ENCODE measurements at regions not wholly inside any gene's neighbourhood (a gene's known extent, or its start where the extent isn't known, plus 50 kb on each side); places are given as distances from the start of the nearest gene placed in this dataset.

DNA sequence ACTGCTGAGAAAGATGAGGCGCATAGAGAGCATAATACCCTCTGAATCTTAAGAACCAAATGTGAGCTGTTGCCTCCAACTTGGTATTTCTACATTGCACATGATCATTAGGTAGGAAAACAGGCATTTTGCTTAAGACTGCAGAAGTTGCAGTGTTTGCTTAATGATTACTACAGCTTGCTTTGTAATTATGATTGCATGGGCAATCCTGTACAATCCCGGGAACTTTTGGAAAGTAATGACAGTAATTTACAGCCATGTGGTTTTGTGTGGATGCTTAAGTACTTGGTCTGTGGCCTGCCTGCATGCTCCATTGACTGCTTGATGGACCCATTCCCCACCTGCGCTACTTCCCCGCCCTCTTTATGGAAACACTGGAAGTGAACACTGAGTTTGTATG is 301.1 kb downstream of the DIPK2A start:
- no peak for DNase-seq (ENCODE audit: extremely low spot score, unreplicated experiment)
- H3K27ac Mint-ChIP-seq, result no peak overlapping the region
- H3K4me1 Mint-ChIP-seq (ENCODE audit: unreplicated experiment), result peaks cover 6% of the 10 kb centered on the region
- H3K27me3 Mint-ChIP-seq, result peaks cover 8% of the 10 kb centered on the region
- TF ChIP-seq, protein P1, sequence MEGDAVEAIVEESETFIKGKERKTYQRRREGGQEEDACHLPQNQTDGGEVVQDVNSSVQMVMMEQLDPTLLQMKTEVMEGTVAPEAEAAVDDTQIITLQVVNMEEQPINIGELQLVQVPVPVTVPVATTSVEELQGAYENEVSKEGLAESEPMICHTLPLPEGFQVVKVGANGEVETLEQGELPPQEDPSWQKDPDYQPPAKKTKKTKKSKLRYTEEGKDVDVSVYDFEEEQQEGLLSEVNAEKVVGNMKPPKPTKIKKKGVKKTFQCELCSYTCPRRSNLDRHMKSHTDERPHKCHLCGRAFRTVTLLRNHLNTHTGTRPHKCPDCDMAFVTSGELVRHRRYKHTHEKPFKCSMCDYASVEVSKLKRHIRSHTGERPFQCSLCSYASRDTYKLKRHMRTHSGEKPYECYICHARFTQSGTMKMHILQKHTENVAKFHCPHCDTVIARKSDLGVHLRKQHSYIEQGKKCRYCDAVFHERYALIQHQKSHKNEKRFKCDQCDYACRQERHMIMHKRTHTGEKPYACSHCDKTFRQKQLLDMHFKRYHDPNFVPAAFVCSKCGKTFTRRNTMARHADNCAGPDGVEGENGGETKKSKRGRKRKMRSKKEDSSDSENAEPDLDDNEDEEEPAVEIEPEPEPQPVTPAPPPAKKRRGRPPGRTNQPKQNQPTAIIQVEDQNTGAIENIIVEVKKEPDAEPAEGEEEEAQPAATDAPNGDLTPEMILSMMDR (conservative IDR thresholded peaks at IDR 0.05), result no peak
- no peaks in the 10 kb centered on the region for H3K36me3 Mint-ChIP-seq
- no peaks in the 10 kb centered on the region for H3K9me3 Mint-ChIP-seq
- no peak overlapping the region for H3K4me3 Mint-ChIP-seq

DNA sequence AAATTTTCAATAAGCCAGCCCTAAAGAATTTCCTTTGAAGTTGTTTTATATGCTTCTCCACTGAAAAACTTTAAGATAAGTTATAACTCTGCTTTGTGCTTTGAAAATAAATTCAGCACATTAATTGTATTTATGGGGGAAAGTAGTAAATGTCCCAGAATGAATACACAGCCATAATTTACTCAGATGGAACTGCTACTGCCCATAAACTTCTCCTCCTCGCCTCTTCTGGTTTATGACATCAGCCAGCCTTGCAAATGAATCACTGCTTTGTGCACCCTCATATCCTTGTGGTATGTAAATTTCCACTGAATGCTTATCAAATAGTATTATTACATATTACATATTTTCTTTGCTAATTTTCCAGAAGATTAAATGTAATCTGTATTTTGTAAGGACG is 302.0 kb downstream of the DIPK2A start:
- Mint-ChIP-seq H3K27ac (no peak overlapping the region), H3K36me3 (no peaks in the 10 kb centered on the region), H3K4me3 (no peak overlapping the region), H3K9me3 (no peaks in the 10 kb centered on the region), H3K27me3 (peaks cover 8% of the 10 kb centered on the region), H3K4me1 (ENCODE audit: unreplicated experiment) (peaks cover 6% of the 10 kb centered on the region)
- DNase-seq (ENCODE audit: extremely low spot score, unreplicated experiment), result no peak
- TF ChIP-seq, protein P1 (conservative IDR thresholded peaks at IDR 0.05), result no peak

DNA sequence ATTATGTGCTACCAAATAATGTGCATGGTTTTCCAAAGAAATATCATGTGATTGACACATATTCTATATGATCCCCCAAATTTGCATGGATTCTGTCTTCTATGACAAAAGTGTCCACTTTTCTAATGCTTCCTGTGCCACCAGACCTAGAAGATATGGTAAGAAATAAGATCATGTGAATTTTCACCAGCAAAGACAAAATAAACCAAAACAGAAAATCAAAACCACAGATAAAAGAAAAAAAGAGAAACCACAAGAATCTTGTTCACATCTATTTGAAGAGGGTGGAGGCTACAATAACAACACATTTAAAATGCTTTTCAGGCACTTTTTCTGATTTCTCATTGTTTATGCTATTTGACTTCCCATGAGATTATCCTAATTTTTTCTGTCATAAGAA is 303.4 kb downstream of the DIPK2A start:
- peaks cover 8% of the 10 kb centered on the region for H3K27me3 Mint-ChIP-seq
- TF ChIP-seq, protein P1 (conservative IDR thresholded peaks at IDR 0.05), result no peak
- H3K4me3 Mint-ChIP-seq, result no peak overlapping the region
- DNase-seq (ENCODE audit: extremely low spot score, unreplicated experiment), result no peak
- no peaks in the 10 kb centered on the region for H3K36me3 Mint-ChIP-seq
- H3K4me1 Mint-ChIP-seq (ENCODE audit: unreplicated experiment), result peaks cover 6% of the 10 kb centered on the region
- peaks cover 3% of the 10 kb centered on the region for H3K9me3 Mint-ChIP-seq
- H3K27ac Mint-ChIP-seq, result no peak overlapping the region

DNA sequence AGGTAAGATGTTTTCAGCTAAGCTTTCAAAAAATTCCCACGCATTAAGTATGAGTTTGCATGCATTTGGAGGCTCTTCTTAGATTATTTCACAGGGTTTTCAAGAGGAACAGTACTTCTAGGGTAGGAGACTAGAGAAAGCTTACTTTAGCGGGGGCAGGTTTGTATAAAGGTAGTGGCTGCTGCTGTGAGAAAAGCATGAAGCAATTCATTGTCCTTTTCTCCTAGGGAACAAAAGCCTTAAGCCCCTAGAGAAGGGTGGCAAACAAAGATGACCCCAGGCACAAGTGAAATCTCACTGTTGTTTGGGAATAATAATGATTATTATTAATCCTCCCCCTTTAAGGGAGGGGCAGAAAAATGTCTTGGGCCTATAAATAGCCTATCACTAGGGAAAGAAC is 310.7 kb downstream of the DIPK2A start:
- Mint-ChIP-seq H3K27me3 (no peaks in the 10 kb centered on the region), H3K36me3 (no peaks in the 10 kb centered on the region), H3K4me1 (ENCODE audit: unreplicated experiment) (peaks cover 16% of the 10 kb centered on the region), H3K4me3 (no peak overlapping the region), H3K27ac (peak overlapping the region; percentile 38), H3K9me3 (peaks cover 3% of the 10 kb centered on the region)
- TF ChIP-seq, protein P1 (conservative IDR thresholded peaks at IDR 0.05), result no peak
- no peak for DNase-seq (ENCODE audit: extremely low spot score, unreplicated experiment)

DNA sequence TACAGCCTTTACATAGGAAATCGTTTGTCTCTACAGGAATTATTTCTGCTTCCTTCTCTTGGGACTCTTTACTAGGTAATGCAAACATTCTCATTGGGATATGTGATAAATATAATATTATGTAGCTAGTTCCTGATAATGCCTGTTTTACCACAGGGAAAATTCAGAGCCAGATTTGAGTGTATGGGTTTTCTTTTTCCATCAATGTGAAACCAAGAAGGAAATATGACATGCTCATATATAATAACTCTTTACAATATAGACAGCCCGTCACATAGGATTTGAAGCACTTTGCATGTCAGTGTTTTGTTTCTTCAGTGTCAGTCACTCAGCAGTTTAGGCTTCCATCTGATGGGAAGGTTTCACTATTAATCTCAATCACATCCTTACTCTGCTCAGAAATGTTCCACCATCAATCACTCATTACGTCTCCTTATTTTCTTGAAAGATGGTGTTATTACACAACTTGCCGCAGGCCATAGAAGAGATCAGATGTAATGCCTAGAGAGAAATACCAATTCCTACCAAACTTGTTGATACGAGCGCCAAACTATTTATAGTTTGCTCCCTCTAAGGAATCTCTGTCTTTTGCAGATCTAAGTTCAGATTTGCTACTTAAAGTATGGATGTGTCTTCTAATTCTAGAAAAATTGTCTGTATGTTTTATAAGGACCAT is 314.8 kb downstream of the DIPK2A start:
- H3K4me3 Mint-ChIP-seq, result no peak overlapping the region
- peaks cover 8% of the 10 kb centered on the region for H3K9me3 Mint-ChIP-seq
- H3K27me3 Mint-ChIP-seq, result peaks cover 5% of the 10 kb centered on the region

More for the DNA sequence above, 314.8 kb downstream of the DIPK2A start:
- TF ChIP-seq, protein P1 (conservative IDR thresholded peaks at IDR 0.05), result no peak
- peaks cover 16% of the 10 kb centered on the region for H3K4me1 Mint-ChIP-seq (ENCODE audit: unreplicated experiment)
- no peaks in the 10 kb centered on the region for H3K36me3 Mint-ChIP-seq
- DNase-seq (ENCODE audit: extremely low spot score, unreplicated experiment), result no peak
- H3K27ac Mint-ChIP-seq, result no peak overlapping the region
